Mesenchymal stem cell (in vitro differentiated cells and primary cell): ENCODE measurements at regions not wholly inside any gene's neighbourhood (a gene's known extent, or its start where the extent isn't known, plus 50 kb on each side); places are given as distances from the start of the nearest gene placed in this dataset.

Source experiments
- DNase-seq: peaks from one replicate; pipeline ENCODE4 v3.0.0-alpha.2; 2013
- H2AFZ ChIP-seq: one replicate; pipeline ENCODE4 v1.6.1; 2013; ENCODE audit warnings: low read depth, mild to moderate bottlenecking, control low read depth, inconsistent platforms, low read length, moderate library complexity
- H2AK5ac ChIP-seq: 2 replicates; pipeline ENCODE4 v1.6.1; 2013; ENCODE audit warnings: low read length, moderate library complexity, mild to moderate bottlenecking, inconsistent platforms; ENCODE audit not compliant: severe bottlenecking
- H2BK120ac ChIP-seq: one replicate; pipeline ENCODE4 v1.6.1; 2013; ENCODE audit warnings: low read depth, mild to moderate bottlenecking, inconsistent platforms, low read length, moderate library complexity
- H2BK12ac ChIP-seq, 2 experiments: one replicate each; pipeline ENCODE4 v1.6.1; 2013; ENCODE audit warnings: inconsistent platforms in 2 of 2, low read length in 2 of 2, mild to moderate bottlenecking in 2 of 2, moderate library complexity in 2 of 2, control low read depth in 1 of 2
- H2BK15ac ChIP-seq: one replicate; pipeline ENCODE4 v1.6.1; 2013; ENCODE audit warnings: mild to moderate bottlenecking, low read depth, inconsistent platforms; ENCODE audit not compliant: poor library complexity, severe bottlenecking
- H2BK5ac ChIP-seq: 2 replicates; pipeline ENCODE4 v1.6.1; 2013; ENCODE audit warnings: low read depth, mild to moderate bottlenecking, low read length, control low read depth, inconsistent platforms; ENCODE audit not compliant: poor library complexity, severe bottlenecking
- H3K14ac ChIP-seq, 2 experiments: one replicate each; pipeline ENCODE4 v1.6.1; 2013; ENCODE audit warnings: inconsistent platforms in 2 of 2, low read length in 2 of 2, control low read depth in 1 of 2, mild to moderate bottlenecking in 1 of 2, moderate library complexity in 1 of 2
- H3K18ac ChIP-seq, 2 experiments: one replicate each; pipeline ENCODE4 v1.6.1; 2013; ENCODE audit warnings: inconsistent platforms in 2 of 2, low read length in 2 of 2, control low read depth in 1 of 2, low read depth in 1 of 2, mild to moderate bottlenecking in 1 of 2
- H3K23ac ChIP-seq, 2 experiments: one replicate each; pipeline ENCODE4 v1.6.1; 2013; ENCODE audit warnings: inconsistent platforms in 2 of 2, low read length in 2 of 2, mild to moderate bottlenecking in 2 of 2, moderate library complexity in 2 of 2, control low read depth in 1 of 2
- H3K27ac ChIP-seq: 2 replicates; pipeline ENCODE4 v1.5.1; 2013; ENCODE audit warnings: mild to moderate bottlenecking, moderate library complexity, low read length, control low read depth, inconsistent platforms; ENCODE audit not compliant: poor library complexity, severe bottlenecking
- H3K27me3 ChIP-seq, 2 experiments: 2 replicates each; pipeline versions ENCODE4 v1.6.1 to v1.7.0; 2013; ENCODE audit warnings: low read length in 2 of 2, mild to moderate bottlenecking in 2 of 2, moderate library complexity in 2 of 2, control low read depth in 1 of 2, inconsistent platforms in 1 of 2; ENCODE audit not compliant: control insufficient read depth in 1 of 2, insufficient read depth in 1 of 2
- H3K36me3 ChIP-seq, 2 experiments: 2 replicates each; pipeline versions ENCODE4 v1.6.1 to v1.7.0; 2013; ENCODE audit warnings: low read length in 2 of 2, control low read depth in 1 of 2, inconsistent platforms in 1 of 2, low read depth in 1 of 2, mild to moderate bottlenecking in 1 of 2; ENCODE audit not compliant: insufficient read depth in 2 of 2, control insufficient read depth in 1 of 2
- H3K4ac ChIP-seq, 2 experiments: one replicate each; pipeline ENCODE4 v1.6.1; 2013; ENCODE audit warnings: inconsistent platforms in 2 of 2, low read length in 2 of 2, mild to moderate bottlenecking in 2 of 2, moderate library complexity in 2 of 2, control low read depth in 1 of 2, low read depth in 1 of 2
- H3K4me1 ChIP-seq: 2 replicates; pipeline ENCODE4 v1.6.1; 2013; ENCODE audit warnings: low read depth, low read length, control low read depth; ENCODE audit not compliant: control insufficient read depth, insufficient read depth
- H3K4me2 ChIP-seq: 2 replicates; pipeline ENCODE4 v1.6.1; 2013; ENCODE audit warnings: low read length, mild to moderate bottlenecking, inconsistent platforms; ENCODE audit not compliant: poor library complexity, severe bottlenecking
- H3K4me3 ChIP-seq, 2 experiments: 2 replicates each; pipeline versions ENCODE4 v1.5.1 to v1.7.0; 2013; ENCODE audit warnings: low read length in 2 of 2, mild to moderate bottlenecking in 2 of 2, control low read depth in 1 of 2, low read depth in 1 of 2; ENCODE audit not compliant: insufficient read depth in 1 of 2
- H3K79me1 ChIP-seq: replicated peaks from 2 replicates; pipeline ENCODE4 v1.6.1; 2013; ENCODE audit warnings: mild to moderate bottlenecking, control low read depth, low read length, inconsistent platforms; ENCODE audit not compliant: poor library complexity, severe bottlenecking
- H3K9ac ChIP-seq: 2 replicates; pipeline ENCODE4 v1.7.0; 2013; ENCODE audit warnings: mild to moderate bottlenecking, low read length, moderate library complexity
- H3K9me3 ChIP-seq: 2 replicates; pipeline ENCODE4 v1.7.0; 2013; ENCODE audit warnings: mild to moderate bottlenecking, low read length; ENCODE audit not compliant: control insufficient read depth
- H4K8ac ChIP-seq: one replicate; pipeline ENCODE4 v1.6.1; 2013; ENCODE audit warnings: inconsistent platforms, mild to moderate bottlenecking, low read length, moderate library complexity
- H4K91ac ChIP-seq: one replicate; pipeline ENCODE4 v1.6.1; 2013; ENCODE audit warnings: mild to moderate bottlenecking, low read length, inconsistent platforms
- WGBS: methylation state at CpG from one replicate; pipeline ENCODE4 v1.1.7; 2013; ENCODE audit warnings: mixed read lengths; 5-methylcytosine and 5-hydroxymethylcytosine counted together

- Histone ChIP-seq H4K91ac (no peak overlapping the region), H2BK5ac (no peak overlapping the region), H2BK120ac (no peak overlapping the region), H2AFZ (no peak overlapping the region), H3K14ac (no peak overlapping the region), H3K79me1 (no peaks in the 10 kb centered on the region), H3K36me3 (no peaks in the 10 kb centered on the region), H2BK12ac (no peak overlapping the region), H3K18ac (no peak overlapping the region), H3K4ac (no peak overlapping the region), H3K4me1 (no peaks in the 10 kb centered on the region), H2BK15ac (no peak overlapping the region), H3K4me2 (no peak overlapping the region), H3K27me3 (no peaks in the 10 kb centered on the region), H2AK5ac (no peak overlapping the region), H3K4me3 (no peak overlapping the region), H4K8ac (no peak overlapping the region), H3K27ac (no peak overlapping the region), H3K9me3 (no peaks in the 10 kb centered on the region), H3K23ac (no peak overlapping the region), H3K9ac (no peak overlapping the region)
- DNase-seq = no peak
- WGBS = 53% methylated on average over 3 of the region's 3 CpGs
Observed at GRCh38 chr7:33776788-33777187, 128.6 kb upstream of the BMPER start.

DNA sequence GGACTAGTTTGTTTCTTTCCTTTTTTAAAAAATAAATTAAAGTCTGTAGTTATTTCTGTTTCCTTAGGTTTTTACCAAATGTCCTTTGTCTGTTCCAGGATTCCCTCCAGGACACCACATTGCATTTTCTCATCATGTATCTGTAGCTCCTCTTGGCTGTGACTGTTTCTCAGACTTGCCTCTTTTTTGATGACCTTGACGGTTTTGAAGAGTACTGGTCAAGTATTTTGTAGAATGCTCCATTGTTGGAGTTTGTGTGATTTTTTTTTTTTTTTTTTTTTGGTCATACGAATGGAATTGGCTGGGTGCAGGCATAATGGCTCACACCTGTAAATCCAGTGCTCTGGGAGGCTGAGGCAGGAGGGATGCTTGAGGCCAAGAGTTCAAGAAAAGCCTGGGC, 127.1 kb upstream of the BMPER start:
- H3K79me1 ChIP-seq = no peaks in the 10 kb centered on the region
- H3K14ac ChIP-seq = no peak overlapping the region
- H4K8ac ChIP-seq = no peak overlapping the region
- H3K23ac ChIP-seq = no peak overlapping the region
- H2AK5ac ChIP-seq = no peak overlapping the region
- no peak overlapping the region for H3K27ac ChIP-seq
- H3K4ac ChIP-seq = no peak overlapping the region
- H2AFZ ChIP-seq = no peak overlapping the region
- 91% methylated on average over 2 of the region's 2 CpGs for WGBS
- no peak overlapping the region for H2BK15ac ChIP-seq
- no peaks in the 10 kb centered on the region for H3K4me1 ChIP-seq
- no peak overlapping the region for H2BK12ac ChIP-seq
- no peak overlapping the region for H3K4me2 ChIP-seq
- H3K27me3 ChIP-seq = no peaks in the 10 kb centered on the region
- H4K91ac ChIP-seq = no peak overlapping the region
- no peaks in the 10 kb centered on the region for H3K36me3 ChIP-seq
- H3K9me3 ChIP-seq = peaks cover 9% of the 10 kb centered on the region
- H3K4me3 ChIP-seq = no peak overlapping the region
- no peak overlapping the region for H3K18ac ChIP-seq
- H2BK120ac ChIP-seq = no peak overlapping the region
- H2BK5ac ChIP-seq = no peak overlapping the region
- H3K9ac ChIP-seq = no peak overlapping the region
- DNase-seq = no peak

- Histone ChIP-seq H3K18ac (no peak overlapping the region), H3K4ac (no peak overlapping the region), H3K79me1 (no peaks in the 10 kb centered on the region), H3K4me2 (no peak overlapping the region), H3K27me3 (no peaks in the 10 kb centered on the region), H3K23ac (no peak overlapping the region), H3K14ac (no peak overlapping the region), H3K4me1 (no peaks in the 10 kb centered on the region), H2BK12ac (no peak overlapping the region), H3K36me3 (no peaks in the 10 kb centered on the region), H2AFZ (no peak overlapping the region), H2BK15ac (no peak overlapping the region), H4K91ac (no peak overlapping the region), H2AK5ac (no peak overlapping the region), H3K9ac (no peak overlapping the region), H3K27ac (no peak overlapping the region), H4K8ac (no peak overlapping the region), H3K4me3 (no peak overlapping the region), H3K9me3 (peaks cover 10% of the 10 kb centered on the region), H2BK120ac (no peak overlapping the region), H2BK5ac (no peak overlapping the region)
- 63% methylated on average over 3 of the region's 5 CpGs for WGBS
- DNase-seq = no peak
Observed at GRCh38 chr7:33779216-33779615, 126.1 kb upstream of the BMPER start.

- Histone ChIP-seq H3K4me3 (no peak overlapping the region), H3K27ac (no peak overlapping the region), H3K4me2 (no peak overlapping the region), H3K4me1 (no peaks in the 10 kb centered on the region), H2BK120ac (no peak overlapping the region), H2AK5ac (no peak overlapping the region), H3K36me3 (no peaks in the 10 kb centered on the region), H3K23ac (no peak overlapping the region), H3K9me3 (peaks cover 10% of the 10 kb centered on the region), H3K14ac (no peak overlapping the region), H3K18ac (no peak overlapping the region), H3K9ac (no peak overlapping the region), H3K27me3 (no peaks in the 10 kb centered on the region), H2BK15ac (no peak overlapping the region), H2BK5ac (no peak overlapping the region), H3K79me1 (no peaks in the 10 kb centered on the region), H3K4ac (no peak overlapping the region), H2AFZ (no peak overlapping the region), H4K8ac (no peak overlapping the region), H4K91ac (no peak overlapping the region), H2BK12ac (no peak overlapping the region)
- 80% methylated on average over 3 of the region's 3 CpGs for WGBS
- DNase-seq = no peak
Observed at GRCh38 chr7:33781167-33781566, 124.2 kb upstream of the BMPER start.
